ENCODE measurements at regions not wholly inside any gene's neighbourhood (a gene's known extent, or its start where the extent isn't known, plus 50 kb on each side); places are given as distances from the start of the nearest gene placed in this dataset.

GRCh38 chr2:7577769-7578168, 660.6 kb downstream of the RNF144A start:
- CTCF ChIA-PET: interaction anchor here (0.6 kb wide), 1 partner anchor 616 kb away, joined by 3 read pairs; no protein-coding TSS in a partner anchor

GRCh38 chr2:7584017-7584416, 666.8 kb downstream of the RNF144A start:
- H3K4me3 ChIP-seq (ENCODE audit: low read depth, low read length): no peak overlapping the region
- ChIA-PET POLR2A (no interaction called here), CTCF (no interaction called here)
- H3K36me3 ChIP-seq (ENCODE audit: control insufficient read depth in 2 of 2, insufficient read depth in 1 of 2, low read length in 2 of 2): no peaks in the 10 kb centered on the region
- TF ChIP-seq ZFP41 (tag by site-specific recombination; IDR thresholded peaks at IDR 0.05; ENCODE audit: borderline replicate concordance) (no peak), ZNF747 (tag by site-specific recombination; IDR thresholded peaks at IDR 0.05) (no peak), TRIM28 (IDR thresholded peaks at IDR 0.05; ENCODE audit: borderline replicate concordance, low read length) (no peak), ZEB2 (tag by site-specific recombination; IDR thresholded peaks at IDR 0.05) (no peak)
- H3K9me3 ChIP-seq (ENCODE audit: control insufficient read depth, insufficient read depth, low read depth, low read length): no peaks in the 10 kb centered on the region
- no peak overlapping the region for H3K27ac ChIP-seq (ENCODE audit: extremely low read depth, low read depth, low read length)
- no peaks in the 10 kb centered on the region for H3K4me1 ChIP-seq (ENCODE audit: control insufficient read depth, insufficient read depth, low read length)

More at GRCh38 chr2:7577769-7578168, 660.6 kb downstream of the RNF144A start:
- Histone ChIP-seq H3K4me1 (ENCODE audit: control insufficient read depth, insufficient read depth, low read length) (no peaks in the 10 kb centered on the region), H3K4me3 (ENCODE audit: low read depth, low read length) (no peak overlapping the region), H3K9me3 (ENCODE audit: control insufficient read depth, insufficient read depth, low read depth, low read length) (no peaks in the 10 kb centered on the region), H3K36me3 (ENCODE audit: control insufficient read depth in 2 of 2, insufficient read depth in 1 of 2, low read length in 2 of 2) (no peaks in the 10 kb centered on the region), H3K27ac (ENCODE audit: extremely low read depth, low read depth, low read length) (no peak overlapping the region)
- TF ChIP-seq SETDB1 (IDR thresholded peaks at IDR 0.05; ENCODE audit: insufficient read length, low read length) (peak; percentile 25), WT1 (tag by site-specific recombination; IDR thresholded peaks at IDR 0.05) (no peak)
- POLR2A ChIA-PET: no interaction called here

GRCh38 chr2:7586898-7587297, 669.7 kb downstream of the RNF144A start:
- ChIA-PET POLR2A (no interaction called here), CTCF (interaction anchor here (0.7 to 1.0 kb wide), 2 partner anchors 10 to 81 kb away, joined by 3 to 4 read pairs; no protein-coding TSS in a partner anchor)
- Histone ChIP-seq H3K4me3 (ENCODE audit: low read depth, low read length) (no peak overlapping the region), H3K27ac (ENCODE audit: extremely low read depth, low read depth, low read length) (no peak overlapping the region), H3K9me3 (ENCODE audit: control insufficient read depth, insufficient read depth, low read depth, low read length) (no peaks in the 10 kb centered on the region), H3K4me1 (ENCODE audit: control insufficient read depth, insufficient read depth, low read length) (no peaks in the 10 kb centered on the region), H3K36me3 (ENCODE audit: control insufficient read depth in 2 of 2, insufficient read depth in 1 of 2, low read length in 2 of 2) (no peaks in the 10 kb centered on the region)
- TF ChIP-seq ZNF214 (tag by site-specific recombination; IDR thresholded peaks at IDR 0.05; ENCODE audit: borderline replicate concordance) (no peak), PRDM4 (tag by site-specific recombination; IDR thresholded peaks at IDR 0.05) (no peak), ZNF645 (tag by site-specific recombination; IDR thresholded peaks at IDR 0.05) (no peak), ZNF600 (tag by site-specific recombination; IDR thresholded peaks at IDR 0.05) (no peak), ZNF530 (tag by site-specific recombination; IDR thresholded peaks at IDR 0.05; ENCODE audit: low read depth) (no peak), ZNF529 (tag by site-specific recombination; IDR thresholded peaks at IDR 0.05; ENCODE audit: insufficient replicate concordance) (no peak), ZFHX2 (tag by site-specific recombination; conservative IDR thresholded peaks at IDR 0.05) (no peak), PRDM1 (tag by site-specific recombination; IDR thresholded peaks at IDR 0.05) (no peak), ZNF654 (tag by site-specific recombination; IDR thresholded peaks at IDR 0.05; ENCODE audit: low read depth) (no peak)
- TF ChIP-seq, protein P1, sequence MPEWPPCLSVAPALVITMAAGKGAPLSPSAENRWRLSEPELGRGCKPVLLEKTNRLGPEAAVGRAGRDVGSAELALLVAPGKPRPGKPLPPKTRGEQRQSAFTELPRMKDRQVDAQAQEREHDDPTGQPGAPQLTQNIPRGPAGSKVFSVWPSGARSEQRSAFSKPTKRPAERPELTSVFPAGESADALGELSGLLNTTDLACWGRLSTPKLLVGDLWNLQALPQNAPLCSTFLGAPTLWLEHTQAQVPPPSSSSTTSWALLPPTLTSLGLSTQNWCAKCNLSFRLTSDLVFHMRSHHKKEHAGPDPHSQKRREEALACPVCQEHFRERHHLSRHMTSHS (tag by site-specific recombination; IDR thresholded peaks at IDR 0.05): no peak
- TF ChIP-seq, protein P2, sequence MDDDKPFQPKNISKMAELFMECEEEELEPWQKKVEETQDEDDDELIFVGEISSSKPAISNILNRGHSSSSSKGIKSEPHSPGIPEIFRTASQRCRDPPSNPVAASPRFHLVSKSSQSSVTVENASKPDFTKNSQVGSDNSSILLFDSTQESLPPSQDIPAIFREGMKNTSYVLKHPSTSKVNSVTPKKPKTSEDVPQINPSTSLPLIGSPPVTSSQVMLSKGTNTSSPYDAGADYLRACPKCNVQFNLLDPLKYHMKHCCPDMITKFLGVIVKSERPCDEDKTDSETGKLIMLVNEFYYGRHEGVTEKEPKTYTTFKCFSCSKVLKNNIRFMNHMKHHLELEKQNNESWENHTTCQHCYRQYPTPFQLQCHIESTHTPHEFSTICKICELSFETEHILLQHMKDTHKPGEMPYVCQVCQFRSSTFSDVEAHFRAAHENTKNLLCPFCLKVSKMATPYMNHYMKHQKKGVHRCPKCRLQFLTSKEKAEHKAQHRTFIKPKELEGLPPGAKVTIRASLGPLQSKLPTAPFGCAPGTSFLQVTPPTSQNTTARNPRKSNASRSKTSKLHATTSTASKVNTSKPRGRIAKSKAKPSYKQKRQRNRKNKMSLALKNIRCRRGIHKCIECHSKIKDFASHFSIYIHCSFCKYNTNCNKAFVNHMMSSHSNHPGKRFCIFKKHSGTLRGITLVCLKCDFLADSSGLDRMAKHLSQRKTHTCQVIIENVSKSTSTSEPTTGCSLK (tag by site-specific recombination; IDR thresholded peaks at IDR 0.05): no peak
